BLaER1 (cell line): ENCODE measurements at regions not wholly inside any gene's neighbourhood (a gene's known extent, or its start where the extent isn't known, plus 50 kb on each side); places are given as distances from the start of the nearest gene placed in this dataset.

ENCODE experiments used
- H3K27ac ChIP-seq: shearing (Covaris generic); formaldehyde crosslinking; 2 replicates; pipeline ENCODE4 v1.8.1; 2022
- H3K27me3 ChIP-seq: shearing (Covaris generic); formaldehyde crosslinking; 2 replicates; pipeline ENCODE4 v1.8.1; 2022
- H3K36me3 ChIP-seq: shearing (Covaris generic); formaldehyde crosslinking; 2 replicates; pipeline ENCODE4 v1.8.1; 2022
- H3K4me1 ChIP-seq: shearing (Covaris generic); formaldehyde crosslinking; 2 replicates; pipeline ENCODE4 v1.8.1; 2022
- H3K4me2 ChIP-seq: shearing (Covaris generic); formaldehyde crosslinking; 2 replicates; pipeline ENCODE4 v1.8.1; 2022
- H3K4me3 ChIP-seq: shearing (Covaris generic); formaldehyde crosslinking; 2 replicates; pipeline ENCODE4 v1.8.1; 2022
- H3K9ac ChIP-seq: shearing (Covaris generic); formaldehyde crosslinking; 2 replicates; pipeline ENCODE4 v1.8.1; 2022
- H3K9me3 ChIP-seq: shearing (Covaris generic); formaldehyde crosslinking; 2 replicates; pipeline ENCODE4 v1.8.1; 2022
- H4K20me1 ChIP-seq: shearing (Covaris generic); formaldehyde crosslinking; 2 replicates; pipeline ENCODE4 v1.8.1; 2022
- Cebpa-rat ChIP-seq: shearing (Covaris generic); IDR thresholded peaks from 2 replicates; pipeline ENCODE4 v1.8.1; 2022

DNA sequence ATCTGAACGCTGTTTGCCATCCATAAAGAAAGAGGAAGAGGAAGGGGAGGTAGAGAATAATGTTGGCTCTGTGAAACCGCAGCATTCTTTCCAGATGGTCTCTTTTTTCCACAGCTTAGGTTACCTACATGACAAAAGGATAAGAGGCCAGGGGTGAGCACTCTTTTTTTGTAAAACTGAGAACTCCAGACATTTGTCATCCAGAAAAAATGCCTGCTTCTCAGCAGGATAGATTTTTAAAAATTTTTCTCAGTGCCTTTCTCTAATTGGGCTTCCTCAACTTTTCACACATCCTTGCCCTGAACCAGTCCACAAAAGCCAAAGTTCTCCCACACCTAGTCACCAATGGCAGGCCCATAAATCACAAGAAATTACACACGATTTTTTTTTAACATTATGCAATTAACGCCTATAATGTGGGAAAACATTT lies 158.1 kb upstream of the TENM3 start:
- Histone ChIP-seq H3K9me3 (no peaks in the 10 kb centered on the region), H3K27ac (no peak overlapping the region), H3K27me3 (no peaks in the 10 kb centered on the region), H3K9ac (no peak overlapping the region), H3K36me3 (no peaks in the 10 kb centered on the region), H3K4me2 (no peak overlapping the region), H3K4me3 (no peak overlapping the region), H3K4me1 (no peaks in the 10 kb centered on the region), H4K20me1 (no peaks in the 10 kb centered on the region)
- TF ChIP-seq Cebpa-rat = no peak

DNA sequence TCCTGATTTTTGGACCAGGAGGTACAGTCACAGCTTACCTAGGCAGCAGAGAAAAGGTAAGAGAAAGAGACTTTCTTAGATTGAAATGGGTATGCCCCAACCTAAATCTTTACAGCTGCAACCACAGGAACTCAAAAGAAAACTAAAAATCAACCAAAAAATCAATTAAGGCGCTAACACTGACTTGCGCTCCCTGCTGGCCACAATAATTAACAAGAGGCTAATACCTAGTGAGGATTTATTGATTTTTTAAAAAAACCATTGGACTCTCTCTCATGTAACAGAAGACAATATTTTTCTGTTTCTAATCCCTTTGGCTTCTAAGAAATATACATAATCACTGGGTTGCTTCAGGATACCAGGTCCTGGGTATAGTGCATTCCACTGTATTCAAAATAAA lies 153.9 kb upstream of the TENM3 start:
- Histone ChIP-seq H3K9me3 (no peaks in the 10 kb centered on the region), H3K36me3 (no peaks in the 10 kb centered on the region), H3K27me3 (no peaks in the 10 kb centered on the region), H3K4me2 (no peak overlapping the region), H3K9ac (no peak overlapping the region), H3K4me3 (no peak overlapping the region), H4K20me1 (no peaks in the 10 kb centered on the region), H3K4me1 (no peaks in the 10 kb centered on the region), H3K27ac (no peak overlapping the region)
- no peak for TF ChIP-seq Cebpa-rat

DNA sequence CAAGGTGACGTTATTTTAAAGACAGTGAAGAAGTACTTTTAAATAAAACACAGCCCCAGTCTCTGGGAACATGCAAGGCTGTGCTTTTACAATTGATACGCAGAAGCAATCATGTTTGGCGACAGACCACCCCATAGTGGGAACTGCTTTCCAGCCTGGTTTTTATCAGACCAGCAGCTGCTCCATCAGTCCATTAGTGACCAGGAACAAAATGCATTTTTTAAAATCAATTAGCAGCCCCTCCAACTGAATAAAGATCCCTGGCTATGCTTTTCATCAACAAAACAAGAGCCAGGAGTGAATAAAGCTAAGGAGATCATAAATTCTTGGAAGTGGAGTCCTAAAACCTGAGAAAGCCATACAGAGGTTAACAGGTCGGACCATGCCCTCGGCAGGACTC lies 153.0 kb upstream of the TENM3 start:
- no peaks in the 10 kb centered on the region for H3K9me3 ChIP-seq
- no peak overlapping the region for H3K9ac ChIP-seq
- H3K4me1 ChIP-seq = no peaks in the 10 kb centered on the region
- H3K4me2 ChIP-seq = no peak overlapping the region
- no peak for TF ChIP-seq Cebpa-rat
- H3K27ac ChIP-seq = no peak overlapping the region
- no peaks in the 10 kb centered on the region for H3K27me3 ChIP-seq
- H4K20me1 ChIP-seq = no peaks in the 10 kb centered on the region
- H3K36me3 ChIP-seq = no peaks in the 10 kb centered on the region
- H3K4me3 ChIP-seq = no peak overlapping the region

DNA sequence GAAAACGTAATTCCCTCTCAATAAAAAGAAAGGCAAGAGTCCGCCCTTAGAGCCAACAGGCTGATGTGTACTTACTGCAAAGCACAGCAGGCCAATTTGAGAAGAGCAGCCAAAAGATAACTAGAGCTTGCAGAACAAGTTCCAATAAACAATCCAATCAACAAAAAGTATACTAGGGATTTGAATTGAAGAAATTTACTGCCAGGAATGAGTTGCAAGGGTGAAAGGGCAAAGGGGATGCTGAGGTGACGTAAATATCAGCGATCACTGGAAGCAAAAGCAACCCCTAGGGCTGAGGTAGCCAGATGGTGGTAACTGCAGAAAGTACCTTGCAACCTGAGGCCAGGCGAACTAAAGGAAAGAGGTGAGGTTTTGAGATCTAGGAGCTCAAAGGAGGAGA lies 152.1 kb upstream of the TENM3 start:
- Histone ChIP-seq H3K9ac (no peak overlapping the region), H3K36me3 (no peaks in the 10 kb centered on the region), H3K4me1 (no peaks in the 10 kb centered on the region), H3K4me2 (no peak overlapping the region), H3K27ac (no peak overlapping the region), H3K4me3 (no peak overlapping the region), H3K27me3 (no peaks in the 10 kb centered on the region), H4K20me1 (no peaks in the 10 kb centered on the region), H3K9me3 (no peaks in the 10 kb centered on the region)
- TF ChIP-seq Cebpa-rat = no peak

DNA sequence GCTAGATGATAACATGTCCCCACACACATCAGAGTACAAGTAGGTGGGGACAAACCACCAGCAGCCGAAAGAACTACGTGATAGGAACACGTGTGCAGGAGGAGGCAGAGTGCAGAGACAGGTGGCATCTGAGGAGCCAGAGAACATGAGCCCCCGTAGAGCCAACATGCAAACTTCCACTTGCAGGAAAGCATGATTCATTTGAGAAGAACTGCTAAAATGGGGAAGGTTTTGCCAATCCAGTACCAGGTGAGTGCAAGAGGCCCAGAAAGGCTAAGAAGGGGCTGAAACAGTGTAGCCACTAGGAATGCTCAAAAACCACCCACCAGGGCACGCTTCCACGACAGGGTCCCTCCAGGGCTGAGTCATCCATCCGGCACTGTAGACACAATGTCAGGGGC lies 149.8 kb upstream of the TENM3 start:
- Histone ChIP-seq H3K27me3 (no peaks in the 10 kb centered on the region), H3K4me3 (no peak overlapping the region), H3K4me1 (no peaks in the 10 kb centered on the region), H3K4me2 (no peak overlapping the region), H3K36me3 (no peaks in the 10 kb centered on the region), H3K27ac (no peak overlapping the region), H3K9me3 (peaks cover 8% of the 10 kb centered on the region), H3K9ac (no peak overlapping the region), H4K20me1 (no peaks in the 10 kb centered on the region)
- no peak for TF ChIP-seq Cebpa-rat

DNA sequence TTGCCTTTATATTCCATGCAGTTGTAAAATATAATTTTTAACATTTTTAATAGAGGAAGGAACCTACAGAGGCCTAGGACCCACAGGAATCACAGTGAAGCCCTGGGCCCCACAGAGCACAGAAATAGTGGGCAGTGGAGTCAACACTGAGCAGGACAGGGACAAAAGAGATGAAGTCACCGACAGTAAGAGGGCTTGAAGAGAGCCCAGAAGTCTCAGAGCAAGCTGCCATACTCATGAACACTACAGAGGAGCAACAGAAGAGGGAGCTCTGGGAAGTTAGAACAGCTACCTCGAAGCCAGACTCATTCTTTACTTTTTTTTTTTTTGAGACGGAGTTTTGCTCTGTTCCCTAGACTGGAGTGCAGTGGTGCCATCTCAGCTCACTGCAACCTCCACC lies 149.3 kb upstream of the TENM3 start:
- peaks cover 9% of the 10 kb centered on the region for H3K9me3 ChIP-seq
- H4K20me1 ChIP-seq = no peaks in the 10 kb centered on the region
- no peak overlapping the region for H3K4me3 ChIP-seq
- no peak overlapping the region for H3K4me2 ChIP-seq
- no peaks in the 10 kb centered on the region for H3K27me3 ChIP-seq
- H3K27ac ChIP-seq = no peak overlapping the region
- H3K4me1 ChIP-seq = no peaks in the 10 kb centered on the region
- no peak for TF ChIP-seq Cebpa-rat
- no peak overlapping the region for H3K9ac ChIP-seq
- no peaks in the 10 kb centered on the region for H3K36me3 ChIP-seq

DNA sequence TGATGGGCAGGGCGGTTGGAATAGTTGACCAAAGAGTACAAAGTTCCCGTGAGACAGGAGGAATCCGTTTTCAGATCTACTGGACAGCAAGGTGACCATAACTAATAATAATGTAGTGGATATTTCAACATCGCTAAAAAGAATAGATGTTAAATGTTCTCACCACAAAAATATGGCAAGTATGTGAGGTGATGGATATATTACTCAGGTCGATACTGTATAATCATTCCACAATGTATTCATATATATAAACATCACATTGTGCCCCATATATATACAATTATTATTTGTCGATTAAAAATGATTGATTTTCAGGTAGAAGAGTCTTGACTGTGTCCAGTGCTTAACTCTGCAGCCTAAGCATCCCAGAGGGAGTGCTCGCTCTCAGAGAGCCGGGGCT lies 141.6 kb upstream of the TENM3 start:
- TF ChIP-seq Cebpa-rat = no peak
- H4K20me1 ChIP-seq = no peaks in the 10 kb centered on the region
- H3K4me1 ChIP-seq = 0 out of 2 replicates have a peak, but pooled peaks cover 5% of the 10 kb centered on the region
- H3K9ac ChIP-seq = no peak overlapping the region
- H3K27ac ChIP-seq = no peak overlapping the region
- H3K27me3 ChIP-seq = no peaks in the 10 kb centered on the region
- no peak overlapping the region for H3K4me3 ChIP-seq
- H3K9me3 ChIP-seq = peaks cover 9% of the 10 kb centered on the region
- no peak overlapping the region for H3K4me2 ChIP-seq
- H3K36me3 ChIP-seq = no peaks in the 10 kb centered on the region

DNA sequence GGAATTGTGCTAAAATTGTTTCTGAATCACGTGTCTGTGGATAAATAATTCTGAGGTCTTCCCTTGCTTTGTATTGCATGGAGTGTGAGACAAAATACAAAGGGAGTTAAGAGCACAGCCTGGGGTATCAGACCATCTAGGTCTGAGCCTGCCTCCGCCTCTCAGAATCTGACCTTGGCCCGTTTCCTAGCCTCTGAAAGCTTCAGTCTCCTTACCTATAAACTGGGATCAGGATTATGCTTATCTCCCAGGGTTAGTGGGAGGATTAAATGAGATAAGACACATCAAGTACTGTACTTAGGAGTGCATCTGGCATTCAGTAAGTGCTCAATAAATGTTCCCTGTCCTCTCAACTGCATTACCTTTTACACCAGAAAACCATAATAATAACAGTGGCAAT lies 140.6 kb upstream of the TENM3 start:
- Histone ChIP-seq H3K9ac (no peak overlapping the region), H3K9me3 (peaks cover 9% of the 10 kb centered on the region), H3K4me3 (no peak overlapping the region), H3K36me3 (no peaks in the 10 kb centered on the region), H3K4me2 (no peak overlapping the region), H4K20me1 (no peaks in the 10 kb centered on the region), H3K4me1 (0 out of 2 replicates have a peak, but pooled peaks cover 5% of the 10 kb centered on the region), H3K27ac (no peak overlapping the region), H3K27me3 (no peaks in the 10 kb centered on the region)
- no peak for TF ChIP-seq Cebpa-rat

DNA sequence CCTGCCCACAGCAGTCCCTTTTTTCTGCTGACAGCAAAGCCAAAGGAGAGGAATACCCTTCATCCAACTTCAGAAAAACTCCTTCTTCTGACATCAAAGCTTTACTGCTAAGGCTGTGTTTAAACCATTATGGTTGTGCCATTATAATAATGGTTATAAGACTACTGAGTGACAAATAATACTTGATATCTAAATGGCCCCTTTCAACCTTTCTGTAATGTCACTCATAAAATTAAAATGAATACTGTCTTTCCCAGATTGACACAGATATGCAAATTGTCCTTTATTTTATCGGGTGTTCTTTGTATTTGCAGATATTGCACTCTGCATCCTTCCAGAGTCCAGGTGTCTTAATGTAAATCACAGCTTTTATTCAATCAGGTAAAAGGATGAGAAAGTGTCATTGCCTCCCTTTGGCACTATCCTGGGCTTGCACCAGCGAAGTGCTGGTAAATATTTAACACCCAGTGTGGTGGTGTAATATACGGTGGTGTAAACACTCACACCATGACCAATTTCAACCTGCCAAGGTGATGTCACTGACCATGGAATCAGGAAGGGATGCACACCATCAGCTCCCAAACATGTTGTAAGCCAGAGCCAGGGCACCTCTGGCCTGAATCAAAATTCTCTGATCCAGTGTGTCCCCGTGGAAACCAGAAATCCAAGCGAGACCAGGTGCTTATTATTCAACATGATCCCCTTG lies 139.4 kb upstream of the TENM3 start:
- Histone ChIP-seq H4K20me1 (no peaks in the 10 kb centered on the region), H3K9ac (no peak overlapping the region)

DNA sequence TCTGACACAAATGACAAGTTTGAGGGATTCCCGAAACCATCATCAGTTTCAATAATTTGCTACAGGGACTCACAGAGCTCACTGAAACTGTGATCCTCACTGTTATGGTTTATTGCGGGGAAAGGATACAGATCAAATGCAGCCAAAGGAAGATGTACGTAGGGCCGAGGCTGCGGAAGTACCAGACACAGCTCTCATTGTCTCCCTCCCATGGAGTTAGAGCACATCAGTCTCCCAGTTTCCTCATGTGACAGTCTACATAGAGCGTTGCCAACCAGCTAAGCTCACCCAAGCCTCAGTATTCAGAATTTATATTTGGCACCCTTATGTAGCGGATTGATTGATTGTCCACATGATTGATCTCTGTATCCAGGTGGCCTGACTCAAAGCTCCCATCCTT lies 137.8 kb upstream of the TENM3 start:
- TF ChIP-seq Cebpa-rat = no peak
- no peaks in the 10 kb centered on the region for H4K20me1 ChIP-seq
- 0 out of 2 replicates have a peak, but pooled peaks cover 5% of the 10 kb centered on the region for H3K4me1 ChIP-seq
- H3K36me3 ChIP-seq = no peaks in the 10 kb centered on the region
- no peak overlapping the region for H3K4me2 ChIP-seq
- no peaks in the 10 kb centered on the region for H3K27me3 ChIP-seq
- H3K9me3 ChIP-seq = no peaks in the 10 kb centered on the region
- H3K4me3 ChIP-seq = no peak overlapping the region
- no peak overlapping the region for H3K9ac ChIP-seq
- no peak overlapping the region for H3K27ac ChIP-seq

More for the DNA sequence above, 139.4 kb upstream of the TENM3 start:
- H3K4me1 ChIP-seq = 0 out of 2 replicates have a peak, but pooled peaks cover 5% of the 10 kb centered on the region
- no peak overlapping the region for H3K4me2 ChIP-seq
- H3K27ac ChIP-seq = no peak overlapping the region
- H3K27me3 ChIP-seq = no peaks in the 10 kb centered on the region
- TF ChIP-seq Cebpa-rat = no peak
- no peaks in the 10 kb centered on the region for H3K36me3 ChIP-seq
- H3K9me3 ChIP-seq = no peaks in the 10 kb centered on the region
- no peak overlapping the region for H3K4me3 ChIP-seq

DNA sequence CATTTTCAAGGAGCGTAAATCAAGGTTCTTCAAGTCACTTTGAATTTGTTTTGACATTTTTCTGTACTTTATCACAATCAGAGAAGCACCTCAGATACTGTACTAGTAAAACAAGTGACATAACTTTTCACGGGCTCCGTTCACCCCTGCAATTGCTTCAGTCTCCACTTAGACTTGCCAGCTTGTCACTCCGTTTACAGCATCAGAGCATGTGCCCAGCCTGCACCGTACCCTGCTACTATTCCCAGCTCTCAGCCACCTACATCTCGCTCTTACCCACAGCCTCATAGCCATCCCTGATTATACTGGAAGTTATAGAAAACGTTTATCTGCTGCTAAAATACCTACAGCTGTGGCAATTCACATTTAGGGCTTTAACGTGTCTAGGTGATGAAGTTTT lies 135.3 kb upstream of the TENM3 start:
- TF ChIP-seq Cebpa-rat = no peak
- Histone ChIP-seq H3K4me3 (no peak overlapping the region), H3K27me3 (no peaks in the 10 kb centered on the region), H3K4me2 (no peak overlapping the region), H3K27ac (no peak overlapping the region), H3K36me3 (no peaks in the 10 kb centered on the region), H3K9ac (no peak overlapping the region), H3K9me3 (no peaks in the 10 kb centered on the region), H3K4me1 (0 out of 2 replicates have a peak, but pooled peaks cover 5% of the 10 kb centered on the region), H4K20me1 (no peaks in the 10 kb centered on the region)
